MM.1S (cell line): ENCODE measurements at regions not wholly inside any gene's neighbourhood (a gene's known extent, or its start where the extent isn't known, plus 50 kb on each side); places are given as distances from the start of the nearest gene placed in this dataset.

Experiments used
- DNase-seq: peaks from one replicate; pipeline ENCODE4 v3.0.0-alpha.2; 2015
- H2AFZ ChIP-seq: fragments of 300-600 bp; sonication (generic); 2 replicates; pipeline ENCODE4 v1.6.0; 2016; ENCODE audit warnings: antibody characterized with exemption, low read length
- H3F3A ChIP-seq: fragments of 300-600 bp; sonication (generic); 2 replicates; pipeline ENCODE4 v1.6.1; 2016; ENCODE audit warnings: mild to moderate bottlenecking, antibody characterized with exemption, low read length, moderate library complexity, mixed read lengths; ENCODE audit not compliant: insufficient read depth
- H3K27ac ChIP-seq: fragments of 300-600 bp; sonication (generic); 2 replicates; pipeline ENCODE4 v1.5.1; 2016; ENCODE audit warnings: mild to moderate bottlenecking, low read length
- H3K27me3 ChIP-seq: fragments of 300-600 bp; sonication (generic); replicated peaks from 2 replicates; pipeline ENCODE4 v1.6.0; 2016; ENCODE audit warnings: low read length; ENCODE audit not compliant: insufficient read depth
- H3K36me3 ChIP-seq: fragments of 300-600 bp; sonication (generic); replicated peaks from 2 replicates; pipeline ENCODE4 v1.6.1; 2016; ENCODE audit warnings: mild to moderate bottlenecking, low read length, mixed read lengths; ENCODE audit not compliant: insufficient read depth
- H3K4me1 ChIP-seq: fragments of 300-600 bp; sonication (generic); 2 replicates; pipeline ENCODE4 v1.6.1; 2016; ENCODE audit warnings: low read length, mixed read lengths
- H3K4me2 ChIP-seq: fragments of 300-600 bp; sonication (generic); 2 replicates; pipeline ENCODE4 v1.6.0; 2016; ENCODE audit warnings: low read depth, low read length
- H3K4me3 ChIP-seq: fragments of 300-600 bp; sonication (generic); 2 replicates; pipeline ENCODE4 v1.5.1; 2016; ENCODE audit warnings: low read length, mixed read lengths
- H3K79me2 ChIP-seq: fragments of 300-600 bp; sonication (generic); 2 replicates; pipeline ENCODE4 v1.6.1; 2016; ENCODE audit warnings: mixed run types, low read length, mixed read lengths
- H3K9ac ChIP-seq: fragments of 300-600 bp; sonication (generic); 2 replicates; pipeline ENCODE4 v1.6.1; 2016; ENCODE audit warnings: low read length, mixed read lengths
- H3K9me2 ChIP-seq: fragments of 300-600 bp; sonication (generic); replicated peaks from 2 replicates; pipeline ENCODE4 v1.6.1; 2016; ENCODE audit warnings: mild to moderate bottlenecking, low read length, mixed read lengths; ENCODE audit not compliant: insufficient read depth
- H3K9me3 ChIP-seq: fragments of 300-600 bp; sonication (generic); replicated peaks from 2 replicates; pipeline ENCODE4 v1.6.1; 2016; ENCODE audit warnings: mild to moderate bottlenecking, low read length, mixed read lengths; ENCODE audit not compliant: insufficient read depth
- H4K20me1 ChIP-seq: fragments of 300-600 bp; sonication (generic); 2 replicates; pipeline ENCODE4 v1.6.1; 2016; ENCODE audit warnings: mild to moderate bottlenecking, low read length, moderate library complexity, mixed read lengths; ENCODE audit not compliant: insufficient read depth
- CTCF ChIP-seq: fragments of 300-600 bp; sonication (generic); IDR thresholded peaks from 2 replicates; pipeline ENCODE4 v1.5.1; 2016; ENCODE audit warnings: antibody characterized with exemption, low read length, mixed read lengths
- EZH2 ChIP-seq: fragments of 300-600 bp; sonication (generic); optimal IDR thresholded peaks from 2 replicates; pipeline ENCODE3; 2017; ENCODE audit warnings: low read depth, mild to moderate bottlenecking, antibody characterized with exemption, low read length, mixed read lengths
- EZH2phosphoT487 ChIP-seq: fragments of 300-600 bp; sonication (generic); IDR thresholded peaks from 2 replicates; pipeline ENCODE4 v1.6.1; 2018; ENCODE audit warnings: antibody characterized with exemption, low read length

GRCh38 chr18:53935399-53935798 is 289.1 kb downstream of the MBD2 start:
- Histone ChIP-seq H2AFZ (no peak overlapping the region), H3K4me1 (peaks cover 16% of the 10 kb centered on the region), H3K9ac (no peak overlapping the region), H3K9me2 (no peaks in the 10 kb centered on the region), H3K27me3 (no peaks in the 10 kb centered on the region), H3K36me3 (no peaks in the 10 kb centered on the region), H3F3A (no peaks in the 10 kb centered on the region), H4K20me1 (no peaks in the 10 kb centered on the region), H3K4me3 (no peak overlapping the region), H3K9me3 (no peaks in the 10 kb centered on the region), H3K4me2 (no peak overlapping the region), H3K27ac (no peak overlapping the region), H3K79me2 (no peaks in the 10 kb centered on the region)
- DNase-seq: no peak
- TF ChIP-seq EZH2phosphoT487: no peak
- no peak for TF ChIP-seq CTCF
- TF ChIP-seq EZH2: no peak

GRCh38 chr18:53920312-53921075 is 304.0 kb downstream of the MBD2 start:
- Histone ChIP-seq H3K4me1 (no peaks in the 10 kb centered on the region), H2AFZ (no peak overlapping the region)
- no peak for DNase-seq

GRCh38 chr18:53918091-53918490 is 306.4 kb downstream of the MBD2 start:
- H3K27ac ChIP-seq: no peak overlapping the region
- no peaks in the 10 kb centered on the region for H3K36me3 ChIP-seq
- no peaks in the 10 kb centered on the region for H3K79me2 ChIP-seq
- no peak overlapping the region for H3K4me3 ChIP-seq
- no peaks in the 10 kb centered on the region for H3K27me3 ChIP-seq
- TF ChIP-seq CTCF (no peak), EZH2phosphoT487 (no peak), EZH2 (no peak)
- no peaks in the 10 kb centered on the region for H3F3A ChIP-seq
- no peaks in the 10 kb centered on the region for H3K9me3 ChIP-seq
- H3K4me1 ChIP-seq: no peaks in the 10 kb centered on the region
- no peak overlapping the region for H3K9ac ChIP-seq
- H2AFZ ChIP-seq: no peak overlapping the region
- no peak overlapping the region for H3K4me2 ChIP-seq
- no peaks in the 10 kb centered on the region for H3K9me2 ChIP-seq
- no peak for DNase-seq
- no peaks in the 10 kb centered on the region for H4K20me1 ChIP-seq

More at GRCh38 chr18:53920312-53921075, 304.0 kb downstream of the MBD2 start:
- Histone ChIP-seq H3K36me3 (no peaks in the 10 kb centered on the region), H3K9ac (no peak overlapping the region), H3K9me3 (no peaks in the 10 kb centered on the region), H3K79me2 (no peaks in the 10 kb centered on the region), H4K20me1 (no peaks in the 10 kb centered on the region), H3K27ac (no peak overlapping the region), H3K4me2 (no peak overlapping the region), H3K9me2 (no peaks in the 10 kb centered on the region), H3K27me3 (no peaks in the 10 kb centered on the region), H3K4me3 (no peak overlapping the region), H3F3A (no peaks in the 10 kb centered on the region)
- no peak for TF ChIP-seq EZH2

GRCh38 chr18:53911200-53911599 is 313.3 kb downstream of the MBD2 start:
- H3K79me2 ChIP-seq: no peaks in the 10 kb centered on the region
- H3K36me3 ChIP-seq: no peaks in the 10 kb centered on the region
- no peak overlapping the region for H3K4me2 ChIP-seq
- H3K4me1 ChIP-seq: no peaks in the 10 kb centered on the region
- H3K9ac ChIP-seq: no peak overlapping the region
- no peak overlapping the region for H3K27ac ChIP-seq
- TF ChIP-seq EZH2phosphoT487: no peak
- no peak for TF ChIP-seq EZH2
- TF ChIP-seq CTCF: no peak
- no peak for DNase-seq
- no peaks in the 10 kb centered on the region for H4K20me1 ChIP-seq
- H3K9me3 ChIP-seq: no peaks in the 10 kb centered on the region
- H3F3A ChIP-seq: no peaks in the 10 kb centered on the region
- H3K4me3 ChIP-seq: no peak overlapping the region
- no peaks in the 10 kb centered on the region for H3K9me2 ChIP-seq
- no peaks in the 10 kb centered on the region for H3K27me3 ChIP-seq
- no peak overlapping the region for H2AFZ ChIP-seq
